Endothelial cell of umbilical vein (primary cell): ENCODE measurements at regions not wholly inside any gene's neighbourhood (a gene's known extent, or its start where the extent isn't known, plus 50 kb on each side); places are given as distances from the start of the nearest gene placed in this dataset.

ENCODE experiments used
- BruUV-seq: library from RNA; stranded (reverse); fragments of 400-500 nt; replicated peaks from 2 replicates; lab custom pipeline; 2021; lab: Mats Ljungman, UMichigan
- CTCF ChIA-PET: fragments of 300-600, 350-600 bp; sonication (Branson Sonifier 250); formaldehyde crosslinking; loops from one replicate; lab custom pipeline; 2021; ENCODE audit warnings: antibody characterized with exemption, inconsistent platforms; lab: Charles Lee
- POLR2A ChIA-PET: fragments of 300-600, 350-600 bp; sonication (Branson Sonifier 250); formaldehyde crosslinking; loops from one replicate; lab custom pipeline; 2021; ENCODE audit warnings: antibody characterized with exemption, inconsistent platforms; lab: Charles Lee
- DNase-seq: peaks from one replicate; pipeline ENCODE4 v3.0.0-alpha.2; 2011; ENCODE audit warnings: low read depth, low spot score
- FAIRE-seq: peaks from 2 replicates; lab custom pipeline; 2011; peaks lifted over from hg19 to GRCh38; lab: Jason Lieb, UNC
- H2AFZ ChIP-seq: 2 replicates; pipeline ENCODE4 v1.6.0; 2012; ENCODE audit warnings: low read depth, low read length, control low read depth, inconsistent platforms
- H3K27ac ChIP-seq: 2 replicates; pipeline ENCODE4 v1.5.1; 2011; ENCODE audit warnings: low read depth, mild to moderate bottlenecking, control low read depth, low read length, moderate library complexity; ENCODE audit not compliant: insufficient read depth
- H3K27me3 ChIP-seq, 2 experiments: 2 replicates each; pipeline versions ENCODE4 v1.6.0 to v1.6.1; 2011; ENCODE audit warnings: low read length in 2 of 2, mixed read lengths in 1 of 2; ENCODE audit not compliant: control insufficient read depth in 2 of 2, insufficient read depth in 2 of 2
- H3K36me3 ChIP-seq, 2 experiments: 2 replicates in 1 of 2; 3 replicates in 1 of 2; pipeline ENCODE4 v1.5.1; 2011; ENCODE audit warnings: low read length in 2 of 2, mild to moderate bottlenecking in 1 of 2, moderate library complexity in 1 of 2; ENCODE audit not compliant: control insufficient read depth in 2 of 2, insufficient read depth in 2 of 2; ENCODE audit errors: extremely low read depth in 1 of 2
- H3K4me1 ChIP-seq: 3 replicates; pipeline ENCODE4 v1.5.1; 2011; ENCODE audit warnings: mild to moderate bottlenecking, low read length; ENCODE audit not compliant: control insufficient read depth, insufficient read depth; ENCODE audit errors: extremely low read depth
- H3K4me2 ChIP-seq: 2 replicates; pipeline ENCODE4 v1.6.1; 2011; ENCODE audit warnings: low read length, control low read depth, mixed read lengths; ENCODE audit not compliant: insufficient read depth
- H3K4me3 ChIP-seq, 3 experiments: fragments of 200-600 bp in 1 of 3; sonication (generic), shearing (Covaris generic) in 1 of 3; replicated peaks in 1 of 3; 2 replicates each; pipeline ENCODE4 v1.5.1; 2011 to 2016; ENCODE audit warnings: control low read depth in 3 of 3, low read length in 3 of 3, mild to moderate bottlenecking in 2 of 3, inconsistent platforms in 1 of 3, low read depth in 1 of 3, moderate library complexity in 1 of 3; ENCODE audit not compliant: insufficient read depth in 1 of 3
- H3K79me2 ChIP-seq: 2 replicates; pipeline ENCODE4 v1.6.0; 2012; ENCODE audit warnings: low read length, inconsistent platforms; ENCODE audit not compliant: control insufficient read depth, insufficient read depth
- H3K9ac ChIP-seq: replicated peaks from 2 replicates; pipeline ENCODE3; 2011; ENCODE audit warnings: low read length, control low read depth; ENCODE audit not compliant: insufficient read depth; ENCODE audit errors: extremely low read depth
- H3K9me1 ChIP-seq: replicated peaks from 3 replicates; pipeline ENCODE4 v1.6.0; 2011; ENCODE audit warnings: mild to moderate bottlenecking, low read length; ENCODE audit not compliant: control insufficient read depth, insufficient read depth; ENCODE audit errors: extremely low read depth
- H3K9me3 ChIP-seq: replicated peaks from 2 replicates; pipeline ENCODE4 v1.5.1; 2012; ENCODE audit warnings: low read length, inconsistent platforms; ENCODE audit not compliant: control insufficient read depth, insufficient read depth
- H4K20me1 ChIP-seq: replicated peaks from 2 replicates; pipeline ENCODE3; 2011; ENCODE audit warnings: mild to moderate bottlenecking, low read length; ENCODE audit not compliant: control insufficient read depth, insufficient read depth; ENCODE audit errors: extremely low read depth
- EZH2 ChIP-seq: IDR thresholded peaks from 2 replicates; pipeline ENCODE4 v1.6.1; 2012; ENCODE audit warnings: borderline replicate concordance, low read depth, mild to moderate bottlenecking, moderate library complexity, low read length, inconsistent platforms; ENCODE audit not compliant: severe bottlenecking
- FOS ChIP-seq: IDR thresholded peaks from 2 replicates; pipeline ENCODE4 v1.6.1; 2011; ENCODE audit warnings: mild to moderate bottlenecking, low read length, moderate library complexity, borderline replicate concordance; ENCODE audit not compliant: insufficient read depth
- GATA2 ChIP-seq: IDR thresholded peaks from 2 replicates; pipeline ENCODE4 v1.7.0; 2011; ENCODE audit warnings: low read depth, mild to moderate bottlenecking, moderate library complexity, mixed read lengths, low read length; ENCODE audit not compliant: insufficient read length, insufficient read depth
- JUN ChIP-seq: IDR thresholded peaks from 2 replicates; pipeline ENCODE4 v1.6.1; 2011; ENCODE audit warnings: borderline replicate concordance, low read depth; ENCODE audit not compliant: insufficient read length, insufficient read depth
- MYC ChIP-seq: IDR thresholded peaks from one replicate; pipeline ENCODE4 v1.6.1; 2011; ENCODE audit warnings: mild to moderate bottlenecking, low read depth, low read length
- POLR2A ChIP-seq: IDR thresholded peaks from 2 replicates; pipeline ENCODE4 v1.6.1; 2012; ENCODE audit warnings: low read depth, mild to moderate bottlenecking, control low read depth, low read length
- POLR2AphosphoS5 ChIP-seq: IDR thresholded peaks from 2 replicates; pipeline ENCODE4 v1.6.1; 2012; ENCODE audit warnings: low read depth, mild to moderate bottlenecking, control low read depth, low read length, moderate library complexity; ENCODE audit not compliant: insufficient read depth
- dilution Hi-C: fragments of 300-500 bp; cut with MboI; formaldehyde crosslinking; loops from one replicate; pipeline ENCODE4 v1.15.0; 2019; ENCODE audit warnings: low sequenced_read_pairs; ENCODE audit not compliant: extremely low pct_ligation_motif_present
- intact Hi-C: fragments of 100-400 bp; cut with micrococcal nuclease; formaldehyde crosslinking; loops from one replicate; pipeline ENCODE4 v1.10.0; 2022
- TF ChIP-seq, protein P1 (sequence below): IDR thresholded peaks from 2 replicates; pipeline ENCODE4 v1.6.1; 2011; ENCODE audit not compliant: insufficient read depth, insufficient read length
- TF ChIP-seq, protein P2 (sequence below), 2 donors: IDR thresholded peaks; 1 replicate in 1 of 2; 2 replicates in 1 of 2; pipeline ENCODE4 v1.5.1; 2011; ENCODE audit warnings: low read length in 2 of 2, mild to moderate bottlenecking in 2 of 2, moderate library complexity in 2 of 2, control low read depth in 1 of 2, inconsistent platforms in 1 of 2, low read depth in 1 of 2; ENCODE audit not compliant: insufficient read depth in 1 of 2; ENCODE audit errors: extremely low read depth in 1 of 2

DNA sequence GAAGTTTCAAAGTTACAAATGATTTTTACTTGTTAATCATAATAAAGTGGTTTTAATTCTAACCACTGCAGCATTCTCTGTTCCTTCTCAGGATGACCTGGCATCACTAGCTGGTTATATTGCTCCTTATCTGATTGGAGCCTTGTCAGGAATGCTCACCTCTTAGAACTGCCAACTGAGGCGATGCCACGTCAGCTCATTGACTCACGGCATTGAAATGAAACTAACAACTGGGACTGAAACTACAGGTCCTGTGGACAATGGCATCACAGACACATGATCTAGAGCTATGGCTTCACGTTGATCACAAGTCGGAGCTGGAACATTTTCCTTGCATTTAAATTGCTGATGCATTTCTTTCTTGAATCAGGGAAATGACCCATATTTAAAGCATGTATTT lies 54.9 kb upstream of the MAP2 start:
- Histone ChIP-seq H3K9me1 (no peaks in the 10 kb centered on the region), H3K27ac (peak overlapping the region; percentile 4), H2AFZ (no peak overlapping the region), H3K36me3 (no peaks in the 10 kb centered on the region), H3K9me3 (no peaks in the 10 kb centered on the region), H3K27me3 (no peaks in the 10 kb centered on the region), H4K20me1 (no peaks in the 10 kb centered on the region), H3K4me1 (peaks cover 23% of the 10 kb centered on the region), H3K79me2 (no peaks in the 10 kb centered on the region), H3K4me3 (no peak overlapping the region), H3K4me2 (peak overlapping the region; percentile 14), H3K9ac (no peak overlapping the region)
- ChIA-PET CTCF (interaction anchor here (0.9 to 4.1 kb wide), 11 partner anchors 9 to 209 kb away, joined by 3 to 31 read pairs (median 6); partner anchors contain the start of gene MAP2), POLR2A (interaction anchor here (0.8 kb wide), 1 partner anchor 54 kb away, joined by 3 read pairs; the partner anchor contains the start of gene MAP2)
- no TSS peak for BruUV-seq
- DNase-seq (peak; percentile 96), FAIRE-seq (peak; percentile 67)
- no peak for TF ChIP-seq EZH2
- TF ChIP-seq GATA2, result peak; percentile 99
- peak; percentile 82 for TF ChIP-seq POLR2AphosphoS5
- TF ChIP-seq, protein P1, sequence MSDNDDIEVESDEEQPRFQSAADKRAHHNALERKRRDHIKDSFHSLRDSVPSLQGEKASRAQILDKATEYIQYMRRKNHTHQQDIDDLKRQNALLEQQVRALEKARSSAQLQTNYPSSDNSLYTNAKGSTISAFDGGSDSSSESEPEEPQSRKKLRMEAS, result no peak
- TF ChIP-seq FOS, result peak; percentile 95
- no peak for TF ChIP-seq MYC
- TF ChIP-seq POLR2A, result no peak
- peak; percentile 76 for TF ChIP-seq JUN
- TF ChIP-seq, protein P2, sequence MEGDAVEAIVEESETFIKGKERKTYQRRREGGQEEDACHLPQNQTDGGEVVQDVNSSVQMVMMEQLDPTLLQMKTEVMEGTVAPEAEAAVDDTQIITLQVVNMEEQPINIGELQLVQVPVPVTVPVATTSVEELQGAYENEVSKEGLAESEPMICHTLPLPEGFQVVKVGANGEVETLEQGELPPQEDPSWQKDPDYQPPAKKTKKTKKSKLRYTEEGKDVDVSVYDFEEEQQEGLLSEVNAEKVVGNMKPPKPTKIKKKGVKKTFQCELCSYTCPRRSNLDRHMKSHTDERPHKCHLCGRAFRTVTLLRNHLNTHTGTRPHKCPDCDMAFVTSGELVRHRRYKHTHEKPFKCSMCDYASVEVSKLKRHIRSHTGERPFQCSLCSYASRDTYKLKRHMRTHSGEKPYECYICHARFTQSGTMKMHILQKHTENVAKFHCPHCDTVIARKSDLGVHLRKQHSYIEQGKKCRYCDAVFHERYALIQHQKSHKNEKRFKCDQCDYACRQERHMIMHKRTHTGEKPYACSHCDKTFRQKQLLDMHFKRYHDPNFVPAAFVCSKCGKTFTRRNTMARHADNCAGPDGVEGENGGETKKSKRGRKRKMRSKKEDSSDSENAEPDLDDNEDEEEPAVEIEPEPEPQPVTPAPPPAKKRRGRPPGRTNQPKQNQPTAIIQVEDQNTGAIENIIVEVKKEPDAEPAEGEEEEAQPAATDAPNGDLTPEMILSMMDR (IDR thresholded peaks at IDR 0.05; ENCODE audit: extremely low read depth in 1 of 2, insufficient read depth in 1 of 2, low read depth in 1 of 2, low read length in 2 of 2), result no peak
- intact Hi-C loops, result loop anchor here (1.0 to 10.0 kb wide), 3 partner anchors 56 to 806 kb away; partner anchors contain the start of genes KANSL1L and MAP2
- dilution Hi-C loops, result no loop called here
